ENCODE measurements at regions not wholly inside any gene's neighbourhood (a gene's known extent, or its start where the extent isn't known, plus 50 kb on each side); places are given as distances from the start of the nearest gene placed in this dataset.

DNA sequence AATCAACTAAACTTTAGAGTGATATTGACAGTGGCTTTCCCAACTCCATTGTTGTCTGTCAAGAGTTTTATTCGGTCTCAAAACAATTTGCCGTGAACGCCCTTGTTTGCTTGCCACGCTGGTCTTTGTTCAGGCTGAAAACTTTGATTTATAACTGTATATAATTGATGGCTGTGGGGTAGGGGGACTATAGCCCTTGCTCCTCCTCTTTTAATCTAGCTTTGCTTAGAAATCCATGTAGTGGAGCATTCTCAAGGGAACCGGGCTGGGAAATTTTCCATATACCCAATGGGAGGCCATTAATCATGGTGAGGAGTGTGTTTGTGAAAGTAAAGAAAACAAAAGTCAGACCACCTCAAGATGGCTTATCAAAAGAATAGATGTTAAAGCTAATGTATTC lies 339.8 kb upstream of the RARB start:
- TF ChIP-seq, protein P1, sequence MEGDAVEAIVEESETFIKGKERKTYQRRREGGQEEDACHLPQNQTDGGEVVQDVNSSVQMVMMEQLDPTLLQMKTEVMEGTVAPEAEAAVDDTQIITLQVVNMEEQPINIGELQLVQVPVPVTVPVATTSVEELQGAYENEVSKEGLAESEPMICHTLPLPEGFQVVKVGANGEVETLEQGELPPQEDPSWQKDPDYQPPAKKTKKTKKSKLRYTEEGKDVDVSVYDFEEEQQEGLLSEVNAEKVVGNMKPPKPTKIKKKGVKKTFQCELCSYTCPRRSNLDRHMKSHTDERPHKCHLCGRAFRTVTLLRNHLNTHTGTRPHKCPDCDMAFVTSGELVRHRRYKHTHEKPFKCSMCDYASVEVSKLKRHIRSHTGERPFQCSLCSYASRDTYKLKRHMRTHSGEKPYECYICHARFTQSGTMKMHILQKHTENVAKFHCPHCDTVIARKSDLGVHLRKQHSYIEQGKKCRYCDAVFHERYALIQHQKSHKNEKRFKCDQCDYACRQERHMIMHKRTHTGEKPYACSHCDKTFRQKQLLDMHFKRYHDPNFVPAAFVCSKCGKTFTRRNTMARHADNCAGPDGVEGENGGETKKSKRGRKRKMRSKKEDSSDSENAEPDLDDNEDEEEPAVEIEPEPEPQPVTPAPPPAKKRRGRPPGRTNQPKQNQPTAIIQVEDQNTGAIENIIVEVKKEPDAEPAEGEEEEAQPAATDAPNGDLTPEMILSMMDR (conservative IDR thresholded peaks at IDR 0.05 in 1 of 2, IDR thresholded peaks at IDR 0.05 in 1 of 2; ENCODE audit: extremely low read depth in 1 of 2, insufficient read depth in 1 of 2, low read depth in 1 of 2, low read length in 2 of 2), result no peak
- no peak for TF ChIP-seq EZH2 (IDR thresholded peaks at IDR 0.05; ENCODE audit: borderline replicate concordance, low read length)

All from mammary epithelial cell (primary cell).